ENCODE measurements at regions not wholly inside any gene's neighbourhood (a gene's known extent, or its start where the extent isn't known, plus 50 kb on each side); places are given as distances from the start of the nearest gene placed in this dataset.
"Not testable (repeated sequence)": the region's sequence is repeated elsewhere in the genome, so short reads cannot be mapped to it uniquely, and the experiment has no call there.

GRCh38 chr5:7131680-7132079 lies 264.3 kb upstream of the ADCY2 start:
- no peaks in the 10 kb centered on the region for H3K27me3 ChIP-seq (ENCODE audit: insufficient read depth, low read length, poor library complexity, severe bottlenecking)
- H3K4me1 Mint-ChIP-seq: no peaks in the 10 kb centered on the region
- no peak overlapping the region for H3K4me3 ChIP-seq (ENCODE audit: low read length)
- no peaks in the 10 kb centered on the region for H3K9me3 ChIP-seq (ENCODE audit: low read length)
- no peaks in the 10 kb centered on the region for H3K27me3 Mint-ChIP-seq
- H3K36me3 ChIP-seq (ENCODE audit: insufficient read depth, low read length): no peaks in the 10 kb centered on the region
- no peak overlapping the region for H3K4me3 Mint-ChIP-seq
- CTCF ChIA-PET: no interaction called here
- DNase-seq: no peak
- no peaks in the 10 kb centered on the region for H3K4me1 ChIP-seq (ENCODE audit: insufficient read depth, low read length)
- H3K36me3 Mint-ChIP-seq: no peaks in the 10 kb centered on the region
- POLR2A ChIA-PET: no interaction called here
- no peak overlapping the region for H3K27ac Mint-ChIP-seq
- peaks cover 4 to 9% (median 6%) of the 10 kb centered on the region in 5 donors for H3K9me3 Mint-ChIP-seq
- H3K27ac ChIP-seq (ENCODE audit: low read depth, low read length): no peak overlapping the region

- Mint-ChIP-seq H3K36me3 (no peaks in the 10 kb centered on the region), H3K4me3 (no peak overlapping the region), H3K27me3 (no peaks in the 10 kb centered on the region), H3K4me1 (no peaks in the 10 kb centered on the region), H3K9me3 (peaks cover 0 to 10% (median 6%) of the 10 kb centered on the region in 5 donors), H3K27ac (no peak overlapping the region)
- Histone ChIP-seq H3K9me3 (ENCODE audit: low read length) (no peaks in the 10 kb centered on the region), H3K4me1 (ENCODE audit: insufficient read depth, low read length) (no peaks in the 10 kb centered on the region), H3K36me3 (ENCODE audit: insufficient read depth, low read length) (no peaks in the 10 kb centered on the region), H3K27ac (ENCODE audit: low read depth, low read length) (no peak overlapping the region), H3K27me3 (ENCODE audit: insufficient read depth, low read length, poor library complexity, severe bottlenecking) (no peaks in the 10 kb centered on the region), H3K4me3 (ENCODE audit: low read length) (no peak overlapping the region)
- CTCF ChIA-PET: no interaction called here
- no peak for DNase-seq
- POLR2A ChIA-PET: no interaction called here
These were observed 249.1 kb upstream of the ADCY2 start for GRCh38 chr5:7146886-7147285.

- no peak for DNase-seq
- no peaks in the 10 kb centered on the region for H3K9me3 ChIP-seq (ENCODE audit: low read length)
- Mint-ChIP-seq H3K36me3 (peaks cover 0 to 3% (median 2%) of the 10 kb centered on the region in 3 donors), H3K4me3 (no peak overlapping the region), H3K9me3 (peaks cover 17 to 47% (median 35%) of the 10 kb centered on the region in 5 donors), H3K27ac (no peak overlapping the region), H3K27me3 (peaks cover 0 to 1% of the 10 kb centered on the region in 2 donors), H3K4me1 (no peaks in the 10 kb centered on the region)
- H3K27ac ChIP-seq (ENCODE audit: low read depth, low read length): no peak overlapping the region
- ChIA-PET POLR2A (no interaction called here), CTCF (no interaction called here)
- H3K4me3 ChIP-seq (ENCODE audit: low read length): no peak overlapping the region
- no peaks in the 10 kb centered on the region for H3K36me3 ChIP-seq (ENCODE audit: insufficient read depth, low read length)
- H3K27me3 ChIP-seq (ENCODE audit: insufficient read depth, low read length, poor library complexity, severe bottlenecking): no peaks in the 10 kb centered on the region
- H3K4me1 ChIP-seq (ENCODE audit: insufficient read depth, low read length): no peaks in the 10 kb centered on the region
These were observed 238.9 kb upstream of the ADCY2 start for GRCh38 chr5:7157083-7157482.

GRCh38 chr5:7169240-7169878 lies 226.6 kb upstream of the ADCY2 start:
- H3K4me3 Mint-ChIP-seq: no peak overlapping the region
- H3K27ac ChIP-seq (ENCODE audit: low read depth, low read length): no peak overlapping the region
- no peaks in the 10 kb centered on the region for H3K27me3 Mint-ChIP-seq
- H3K4me1 ChIP-seq (ENCODE audit: insufficient read depth, low read length): no peaks in the 10 kb centered on the region
- H3K9me3 ChIP-seq (ENCODE audit: low read length): peaks cover 5% of the 10 kb centered on the region
- no peaks in the 10 kb centered on the region for H3K4me1 Mint-ChIP-seq
- H3K36me3 Mint-ChIP-seq: no peaks in the 10 kb centered on the region
- H3K4me3 ChIP-seq (ENCODE audit: low read length): no peak overlapping the region
- peaks cover 0 to 7% (median 3%) of the 10 kb centered on the region in 5 donors for H3K9me3 Mint-ChIP-seq
- H3K36me3 ChIP-seq (ENCODE audit: insufficient read depth, low read length): no peaks in the 10 kb centered on the region
- CTCF ChIA-PET: no interaction called here
- POLR2A ChIA-PET: no interaction called here
- H3K27me3 ChIP-seq (ENCODE audit: insufficient read depth, low read length, poor library complexity, severe bottlenecking): no peaks in the 10 kb centered on the region
- no peak overlapping the region for H3K27ac Mint-ChIP-seq
- no peak for DNase-seq

- DNase-seq; H3K27ac ChIP-seq (ENCODE audit: low read depth, low read length); POLR2A ChIA-PET; H3K9me3 Mint-ChIP-seq; CTCF ChIA-PET; H3K27me3 Mint-ChIP-seq; H3K36me3 Mint-ChIP-seq; H3K4me3 ChIP-seq (ENCODE audit: low read length); H3K27me3 ChIP-seq (ENCODE audit: insufficient read depth, low read length, poor library complexity, severe bottlenecking); H3K27ac Mint-ChIP-seq; H3K4me1 Mint-ChIP-seq; H3K4me1 ChIP-seq (ENCODE audit: insufficient read depth, low read length); H3K4me3 Mint-ChIP-seq; H3K36me3 ChIP-seq (ENCODE audit: insufficient read depth, low read length); H3K9me3 ChIP-seq (ENCODE audit: low read length): not testable (repeated sequence)
These were observed 225.2 kb upstream of the ADCY2 start for GRCh38 chr5:7170785-7171184.

- Mint-ChIP-seq H3K27me3 (no peaks in the 10 kb centered on the region), H3K27ac (no peak overlapping the region), H3K4me3 (no peak overlapping the region), H3K36me3 (no peaks in the 10 kb centered on the region), H3K9me3 (peaks cover 0 to 3% (median 1%) of the 10 kb centered on the region in 5 donors), H3K4me1 (no peaks in the 10 kb centered on the region)
- ChIA-PET CTCF (no interaction called here), POLR2A (no interaction called here)
- Histone ChIP-seq H3K4me1 (ENCODE audit: insufficient read depth, low read length) (no peaks in the 10 kb centered on the region), H3K4me3 (ENCODE audit: low read length) (no peak overlapping the region), H3K36me3 (ENCODE audit: insufficient read depth, low read length) (no peaks in the 10 kb centered on the region), H3K27ac (ENCODE audit: low read depth, low read length) (no peak overlapping the region), H3K27me3 (ENCODE audit: insufficient read depth, low read length, poor library complexity, severe bottlenecking) (no peaks in the 10 kb centered on the region), H3K9me3 (ENCODE audit: low read length) (no peaks in the 10 kb centered on the region)
- DNase-seq: no peak
These were observed 216.6 kb upstream of the ADCY2 start for GRCh38 chr5:7179364-7179763.

GRCh38 chr5:7181841-7182240 lies 214.1 kb upstream of the ADCY2 start:
- no peaks in the 10 kb centered on the region for H3K4me1 Mint-ChIP-seq
- H3K27ac ChIP-seq (ENCODE audit: low read depth, low read length): no peak overlapping the region
- H3K9me3 Mint-ChIP-seq: peaks cover 0 to 5% (median 3%) of the 10 kb centered on the region in 5 donors
- CTCF ChIA-PET: no interaction called here
- POLR2A ChIA-PET: no interaction called here
- H3K4me1 ChIP-seq (ENCODE audit: insufficient read depth, low read length): no peaks in the 10 kb centered on the region
- no peak overlapping the region for H3K4me3 ChIP-seq (ENCODE audit: low read length)
- no peaks in the 10 kb centered on the region for H3K27me3 ChIP-seq (ENCODE audit: insufficient read depth, low read length, poor library complexity, severe bottlenecking)
- no peak overlapping the region for H3K27ac Mint-ChIP-seq
- H3K27me3 Mint-ChIP-seq: no peaks in the 10 kb centered on the region
- H3K36me3 Mint-ChIP-seq: no peaks in the 10 kb centered on the region
- H3K9me3 ChIP-seq (ENCODE audit: low read length): no peaks in the 10 kb centered on the region
- no peaks in the 10 kb centered on the region for H3K36me3 ChIP-seq (ENCODE audit: insufficient read depth, low read length)
- no peak overlapping the region for H3K4me3 Mint-ChIP-seq
- no peak for DNase-seq

- ChIA-PET POLR2A (no interaction called here), CTCF (no interaction called here)
- no peaks in the 10 kb centered on the region for H3K4me1 ChIP-seq (ENCODE audit: insufficient read depth, low read length)
- Mint-ChIP-seq H3K27ac (no peak overlapping the region), H3K9me3 (peaks cover 0 to 4% (median 3%) of the 10 kb centered on the region in 5 donors), H3K4me3 (no peak overlapping the region), H3K36me3 (no peaks in the 10 kb centered on the region), H3K27me3 (no peaks in the 10 kb centered on the region), H3K4me1 (no peaks in the 10 kb centered on the region)
- H3K27ac ChIP-seq (ENCODE audit: low read depth, low read length): no peak overlapping the region
- H3K9me3 ChIP-seq (ENCODE audit: low read length): no peaks in the 10 kb centered on the region
- H3K27me3 ChIP-seq (ENCODE audit: insufficient read depth, low read length, poor library complexity, severe bottlenecking): no peaks in the 10 kb centered on the region
- no peaks in the 10 kb centered on the region for H3K36me3 ChIP-seq (ENCODE audit: insufficient read depth, low read length)
- no peak for DNase-seq
- no peak overlapping the region for H3K4me3 ChIP-seq (ENCODE audit: low read length)
These were observed 210.2 kb upstream of the ADCY2 start for GRCh38 chr5:7185742-7186141.

- no peaks in the 10 kb centered on the region for H3K36me3 Mint-ChIP-seq
- H3K27me3 ChIP-seq (ENCODE audit: insufficient read depth, low read length, poor library complexity, severe bottlenecking): no peaks in the 10 kb centered on the region
- CTCF ChIA-PET: no interaction called here
- H3K27ac Mint-ChIP-seq: no peak overlapping the region
- H3K27me3 Mint-ChIP-seq: no peaks in the 10 kb centered on the region
- no peak overlapping the region for H3K4me3 ChIP-seq (ENCODE audit: low read length)
- H3K4me3 Mint-ChIP-seq: no peak overlapping the region
- no peaks in the 10 kb centered on the region for H3K9me3 ChIP-seq (ENCODE audit: low read length)
- H3K27ac ChIP-seq (ENCODE audit: low read depth, low read length): no peak overlapping the region
- POLR2A ChIA-PET: no interaction called here
- no peaks in the 10 kb centered on the region for H3K4me1 Mint-ChIP-seq
- no peaks in the 10 kb centered on the region for H3K36me3 ChIP-seq (ENCODE audit: insufficient read depth, low read length)
- peaks cover 0 to 5% (median 4%) of the 10 kb centered on the region in 5 donors for H3K9me3 Mint-ChIP-seq
- no peaks in the 10 kb centered on the region for H3K4me1 ChIP-seq (ENCODE audit: insufficient read depth, low read length)
- DNase-seq: no peak
These were observed 209.1 kb upstream of the ADCY2 start for GRCh38 chr5:7186818-7187217.
